ENCODE measurements at regions not wholly inside any gene's neighbourhood (a gene's known extent, or its start where the extent isn't known, plus 50 kb on each side); places are given as distances from the start of the nearest gene placed in this dataset.

DNA sequence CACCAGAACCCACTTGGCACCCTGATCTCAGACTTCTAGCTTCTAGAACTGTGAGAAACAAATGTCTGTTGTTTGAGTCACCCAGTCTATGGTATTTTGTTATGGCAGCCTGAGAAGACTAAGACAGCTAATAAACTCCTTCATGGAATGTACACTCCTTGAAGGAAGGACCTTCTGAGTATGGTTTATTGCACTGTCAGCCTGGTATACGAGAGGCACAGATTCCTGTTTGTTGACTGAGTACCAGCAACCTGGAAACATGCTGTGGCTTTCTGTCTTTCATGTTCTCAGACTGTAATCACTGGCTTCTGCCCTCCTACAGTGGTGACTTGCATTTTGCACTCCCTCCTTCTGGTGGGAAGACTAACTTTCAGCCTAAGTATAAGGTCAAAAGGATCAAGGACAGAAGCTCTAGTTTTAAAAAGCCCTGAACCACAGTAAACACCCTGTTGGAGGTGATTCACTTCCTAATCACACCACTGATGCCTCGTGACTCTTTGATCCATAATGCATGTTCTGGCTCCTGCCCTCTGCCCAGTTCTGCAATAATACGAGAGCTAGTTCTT is 319.0 kb upstream of the NPSR1 start:
- Mint-ChIP-seq H3K4me3 (no peak overlapping the region), H3K4me1 (peaks cover 13% of the 10 kb centered on the region), H3K36me3 (no peaks in the 10 kb centered on the region), H3K9me3 (peaks cover 4% of the 10 kb centered on the region; the same call in 1 of the 2 replicates), H3K27me3 (ENCODE audit: low read depth) (no peaks in the 10 kb centered on the region), H3K27ac (no peak overlapping the region)
- ATAC-seq (no peak), DNase-seq (ENCODE audit: low spot score) (no peak)
- no peak for TF ChIP-seq RELA (CRISPR knock-in tag; IDR thresholded peaks at IDR 0.05; ENCODE audit: borderline replicate concordance)
- TF ChIP-seq GABPB1 (CRISPR knock-in tag; IDR thresholded peaks at IDR 0.05): 0 out of 2 replicates have a peak, but pooled peaks have one; percentile 49
- CTCF ChIA-PET: no interaction called here
- POLR2A ChIA-PET: no interaction called here

DNA sequence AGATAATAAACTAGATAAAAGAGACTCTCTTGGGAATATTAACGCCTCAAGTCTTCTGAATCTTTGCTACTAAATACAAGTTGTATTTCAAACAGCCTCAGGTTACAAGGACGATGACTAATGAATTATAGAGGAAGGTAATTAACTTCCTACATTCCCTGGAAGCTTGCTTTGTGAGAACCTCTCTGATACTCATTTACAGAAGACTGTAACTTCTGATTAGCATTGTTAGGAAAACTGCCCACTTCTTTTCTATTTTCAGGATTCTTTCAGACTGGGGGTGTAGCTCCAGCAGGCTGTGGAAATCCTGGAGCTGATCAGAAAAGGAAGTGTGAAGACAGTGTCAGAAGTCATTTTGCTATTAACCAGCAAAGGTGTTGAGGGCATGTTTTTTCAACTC is 316.7 kb upstream of the NPSR1 start:
- ChIA-PET CTCF (interaction anchor here (0.6 to 1.5 kb wide), 2 partner anchors 20 to 54 kb away, joined by 4 to 14 read pairs; no protein-coding TSS in a partner anchor), POLR2A (no interaction called here)
- Mint-ChIP-seq H3K27ac (no peak overlapping the region), H3K9me3 (peaks cover 4% of the 10 kb centered on the region; the same call in 1 of the 2 replicates), H3K4me3 (no peak overlapping the region), H3K36me3 (no peaks in the 10 kb centered on the region), H3K4me1 (peaks cover 13% of the 10 kb centered on the region), H3K27me3 (ENCODE audit: low read depth) (no peaks in the 10 kb centered on the region)
- DNase-seq (ENCODE audit: low spot score): no peak
- TF ChIP-seq GABPB1 (CRISPR knock-in tag; IDR thresholded peaks at IDR 0.05) (no peak), ZNF396 (CRISPR knock-in tag; IDR thresholded peaks at IDR 0.05; ENCODE audit: borderline replicate concordance) (no peak)
- peak; percentile 53 for ATAC-seq

DNA sequence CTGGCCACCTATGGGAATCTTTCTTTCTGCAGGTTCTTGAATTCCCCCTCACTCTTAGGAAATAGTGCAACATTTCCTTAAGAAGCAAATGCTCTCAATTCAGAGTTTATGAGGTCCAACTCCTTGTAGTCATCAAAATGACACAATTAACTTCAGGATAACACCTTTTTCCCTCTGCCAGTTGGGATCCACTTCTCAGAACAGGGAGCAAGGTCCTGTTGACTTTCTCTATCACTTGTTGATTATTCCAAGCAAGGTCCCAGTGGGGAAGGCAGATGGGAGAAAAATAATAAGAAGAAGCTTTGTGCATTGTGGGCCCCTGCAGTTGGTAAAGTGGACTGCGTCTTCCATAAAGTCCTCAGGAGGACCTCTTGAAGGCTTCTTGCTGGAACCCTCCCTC is 315.6 kb upstream of the NPSR1 start:
- CTCF ChIA-PET: interaction anchor here (0.6 to 1.5 kb wide), 2 partner anchors 21 to 408 kb away, joined by 3 to 14 read pairs; no protein-coding TSS in a partner anchor
- POLR2A ChIA-PET: interaction anchor here (0.7 kb wide), 1 partner anchor 144 kb away, joined by 9 read pairs; no protein-coding TSS in a partner anchor
- Mint-ChIP-seq H3K9me3 (peaks cover 4% of the 10 kb centered on the region; the same call in 1 of the 2 replicates), H3K27me3 (ENCODE audit: low read depth) (no peaks in the 10 kb centered on the region), H3K27ac (no peak overlapping the region; the same call in 1 of the 2 replicates), H3K36me3 (no peaks in the 10 kb centered on the region), H3K4me3 (no peak overlapping the region), H3K4me1 (peaks cover 13% of the 10 kb centered on the region)
- no peak for DNase-seq (ENCODE audit: low spot score)
- TF ChIP-seq ZNF416 (CRISPR knock-in tag; IDR thresholded peaks at IDR 0.05): no peak
- no peak for TF ChIP-seq SP1 (CRISPR knock-in tag; conservative IDR thresholded peaks at IDR 0.05)
- TF ChIP-seq, protein P1, sequence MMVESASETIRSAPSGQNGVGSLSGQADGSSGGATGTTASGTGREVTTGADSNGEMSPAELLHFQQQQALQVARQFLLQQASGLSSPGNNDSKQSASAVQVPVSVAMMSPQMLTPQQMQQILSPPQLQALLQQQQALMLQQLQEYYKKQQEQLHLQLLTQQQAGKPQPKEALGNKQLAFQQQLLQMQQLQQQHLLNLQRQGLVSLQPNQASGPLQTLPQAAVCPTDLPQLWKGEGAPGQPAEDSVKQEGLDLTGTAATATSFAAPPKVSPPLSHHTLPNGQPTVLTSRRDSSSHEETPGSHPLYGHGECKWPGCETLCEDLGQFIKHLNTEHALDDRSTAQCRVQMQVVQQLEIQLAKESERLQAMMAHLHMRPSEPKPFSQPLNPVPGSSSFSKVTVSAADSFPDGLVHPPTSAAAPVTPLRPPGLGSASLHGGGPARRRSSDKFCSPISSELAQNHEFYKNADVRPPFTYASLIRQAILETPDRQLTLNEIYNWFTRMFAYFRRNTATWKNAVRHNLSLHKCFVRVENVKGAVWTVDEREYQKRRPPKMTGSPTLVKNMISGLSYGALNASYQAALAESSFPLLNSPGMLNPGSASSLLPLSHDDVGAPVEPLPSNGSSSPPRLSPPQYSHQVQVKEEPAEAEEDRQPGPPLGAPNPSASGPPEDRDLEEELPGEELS (CRISPR knock-in tag; IDR thresholded peaks at IDR 0.05): no peak
- no peak for TF ChIP-seq SOX15 (CRISPR knock-in tag; IDR thresholded peaks at IDR 0.05)
- ATAC-seq: no peak

DNA sequence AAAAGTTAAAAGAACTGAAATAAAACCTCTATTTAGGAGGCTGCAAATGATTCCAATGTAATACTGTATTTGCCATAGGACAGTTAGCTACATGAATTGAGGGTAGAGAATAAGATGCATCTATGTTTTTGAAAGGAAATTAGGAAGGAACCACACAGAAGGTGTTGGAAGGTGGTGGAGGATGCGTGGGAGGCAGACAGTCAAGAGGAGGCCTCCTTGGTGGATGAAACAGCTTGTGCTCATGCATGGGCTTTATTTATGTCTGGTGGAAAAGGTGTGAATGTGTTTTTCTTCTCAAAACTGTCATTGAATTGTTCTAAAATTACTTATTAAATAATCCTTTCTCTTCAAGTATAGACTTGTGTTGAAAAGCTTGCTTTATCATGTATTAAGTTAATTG is 314.4 kb upstream of the NPSR1 start:
- Mint-ChIP-seq H3K9me3 (peaks cover 9% of the 10 kb centered on the region), H3K27ac (no peak overlapping the region), H3K4me3 (no peak overlapping the region), H3K36me3 (no peaks in the 10 kb centered on the region), H3K27me3 (ENCODE audit: low read depth) (no peaks in the 10 kb centered on the region), H3K4me1 (peaks cover 13% of the 10 kb centered on the region)
- CTCF ChIA-PET: no interaction called here
- POLR2A ChIA-PET: no interaction called here
- ATAC-seq: no peak
- DNase-seq (ENCODE audit: low spot score): no peak
- TF ChIP-seq ELF4 (CRISPR knock-in tag; IDR thresholded peaks at IDR 0.05; ENCODE audit: low read depth) (no peak), MXD4 (CRISPR knock-in tag; IDR thresholded peaks at IDR 0.05; ENCODE audit: borderline replicate concordance) (no peak), ZNF671 (CRISPR knock-in tag; IDR thresholded peaks at IDR 0.05) (no peak)
- TF ChIP-seq, protein P2, sequence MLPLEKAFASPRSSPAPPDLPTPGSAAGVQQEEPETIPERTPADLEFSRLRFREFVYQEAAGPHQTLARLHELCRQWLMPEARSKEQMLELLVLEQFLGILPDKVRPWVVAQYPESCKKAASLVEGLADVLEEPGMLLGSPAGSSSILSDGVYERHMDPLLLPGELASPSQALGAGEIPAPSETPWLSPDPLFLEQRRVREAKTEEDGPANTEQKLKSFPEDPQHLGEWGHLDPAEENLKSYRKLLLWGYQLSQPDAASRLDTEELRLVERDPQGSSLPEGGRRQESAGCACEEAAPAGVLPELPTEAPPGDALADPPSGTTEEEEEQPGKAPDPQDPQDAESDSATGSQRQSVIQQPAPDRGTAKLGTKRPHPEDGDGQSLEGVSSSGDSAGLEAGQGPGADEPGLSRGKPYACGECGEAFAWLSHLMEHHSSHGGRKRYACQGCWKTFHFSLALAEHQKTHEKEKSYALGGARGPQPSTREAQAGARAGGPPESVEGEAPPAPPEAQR (CRISPR knock-in tag; IDR thresholded peaks at IDR 0.05): no peak
- TF ChIP-seq, protein P3, sequence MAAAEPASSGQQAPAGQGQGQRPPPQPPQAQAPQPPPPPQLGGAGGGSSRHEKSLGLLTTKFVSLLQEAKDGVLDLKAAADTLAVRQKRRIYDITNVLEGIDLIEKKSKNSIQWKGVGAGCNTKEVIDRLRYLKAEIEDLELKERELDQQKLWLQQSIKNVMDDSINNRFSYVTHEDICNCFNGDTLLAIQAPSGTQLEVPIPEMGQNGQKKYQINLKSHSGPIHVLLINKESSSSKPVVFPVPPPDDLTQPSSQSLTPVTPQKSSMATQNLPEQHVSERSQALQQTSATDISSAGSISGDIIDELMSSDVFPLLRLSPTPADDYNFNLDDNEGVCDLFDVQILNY (CRISPR knock-in tag; IDR thresholded peaks at IDR 0.05): no peak
- TF ChIP-seq, protein P4, sequence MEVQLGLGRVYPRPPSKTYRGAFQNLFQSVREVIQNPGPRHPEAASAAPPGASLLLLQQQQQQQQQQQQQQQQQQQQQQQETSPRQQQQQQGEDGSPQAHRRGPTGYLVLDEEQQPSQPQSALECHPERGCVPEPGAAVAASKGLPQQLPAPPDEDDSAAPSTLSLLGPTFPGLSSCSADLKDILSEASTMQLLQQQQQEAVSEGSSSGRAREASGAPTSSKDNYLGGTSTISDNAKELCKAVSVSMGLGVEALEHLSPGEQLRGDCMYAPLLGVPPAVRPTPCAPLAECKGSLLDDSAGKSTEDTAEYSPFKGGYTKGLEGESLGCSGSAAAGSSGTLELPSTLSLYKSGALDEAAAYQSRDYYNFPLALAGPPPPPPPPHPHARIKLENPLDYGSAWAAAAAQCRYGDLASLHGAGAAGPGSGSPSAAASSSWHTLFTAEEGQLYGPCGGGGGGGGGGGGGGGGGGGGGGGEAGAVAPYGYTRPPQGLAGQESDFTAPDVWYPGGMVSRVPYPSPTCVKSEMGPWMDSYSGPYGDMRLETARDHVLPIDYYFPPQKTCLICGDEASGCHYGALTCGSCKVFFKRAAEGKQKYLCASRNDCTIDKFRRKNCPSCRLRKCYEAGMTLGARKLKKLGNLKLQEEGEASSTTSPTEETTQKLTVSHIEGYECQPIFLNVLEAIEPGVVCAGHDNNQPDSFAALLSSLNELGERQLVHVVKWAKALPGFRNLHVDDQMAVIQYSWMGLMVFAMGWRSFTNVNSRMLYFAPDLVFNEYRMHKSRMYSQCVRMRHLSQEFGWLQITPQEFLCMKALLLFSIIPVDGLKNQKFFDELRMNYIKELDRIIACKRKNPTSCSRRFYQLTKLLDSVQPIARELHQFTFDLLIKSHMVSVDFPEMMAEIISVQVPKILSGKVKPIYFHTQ (CRISPR knock-in tag; IDR thresholded peaks at IDR 0.05): no peak
